C4-2B (cell line): ENCODE measurements at regions not wholly inside any gene's neighbourhood (a gene's known extent, or its start where the extent isn't known, plus 50 kb on each side); places are given as distances from the start of the nearest gene placed in this dataset.

Experiments used
- H3K27ac ChIP-seq: fragments of 450-650 bp; 2 replicates; pipeline ENCODE4 v1.5.1; 2017
- ZFX ChIP-seq: fragments of 450-650 bp; IDR thresholded peaks from 2 replicates; pipeline ENCODE4 v1.6.1; 2017
- TF ChIP-seq, protein P1 (sequence below): fragments of 450-650 bp; conservative IDR thresholded peaks from 2 replicates; pipeline ENCODE4 v1.5.1; 2017; ENCODE audit warnings: mild to moderate bottlenecking

- H3K27ac ChIP-seq = no peak overlapping the region
- TF ChIP-seq, protein P1, sequence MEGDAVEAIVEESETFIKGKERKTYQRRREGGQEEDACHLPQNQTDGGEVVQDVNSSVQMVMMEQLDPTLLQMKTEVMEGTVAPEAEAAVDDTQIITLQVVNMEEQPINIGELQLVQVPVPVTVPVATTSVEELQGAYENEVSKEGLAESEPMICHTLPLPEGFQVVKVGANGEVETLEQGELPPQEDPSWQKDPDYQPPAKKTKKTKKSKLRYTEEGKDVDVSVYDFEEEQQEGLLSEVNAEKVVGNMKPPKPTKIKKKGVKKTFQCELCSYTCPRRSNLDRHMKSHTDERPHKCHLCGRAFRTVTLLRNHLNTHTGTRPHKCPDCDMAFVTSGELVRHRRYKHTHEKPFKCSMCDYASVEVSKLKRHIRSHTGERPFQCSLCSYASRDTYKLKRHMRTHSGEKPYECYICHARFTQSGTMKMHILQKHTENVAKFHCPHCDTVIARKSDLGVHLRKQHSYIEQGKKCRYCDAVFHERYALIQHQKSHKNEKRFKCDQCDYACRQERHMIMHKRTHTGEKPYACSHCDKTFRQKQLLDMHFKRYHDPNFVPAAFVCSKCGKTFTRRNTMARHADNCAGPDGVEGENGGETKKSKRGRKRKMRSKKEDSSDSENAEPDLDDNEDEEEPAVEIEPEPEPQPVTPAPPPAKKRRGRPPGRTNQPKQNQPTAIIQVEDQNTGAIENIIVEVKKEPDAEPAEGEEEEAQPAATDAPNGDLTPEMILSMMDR = no peak
- no peak for TF ChIP-seq ZFX
Observed at GRCh38 chr10:117936566-117936965, 110.2 kb downstream of the RAB11FIP2 start.

GRCh38 chr10:117936976-117937375, 109.8 kb downstream of the RAB11FIP2 start:
- no peak for TF ChIP-seq ZFX
- TF ChIP-seq, protein P1 = no peak
- no peak overlapping the region for H3K27ac ChIP-seq

DNA sequence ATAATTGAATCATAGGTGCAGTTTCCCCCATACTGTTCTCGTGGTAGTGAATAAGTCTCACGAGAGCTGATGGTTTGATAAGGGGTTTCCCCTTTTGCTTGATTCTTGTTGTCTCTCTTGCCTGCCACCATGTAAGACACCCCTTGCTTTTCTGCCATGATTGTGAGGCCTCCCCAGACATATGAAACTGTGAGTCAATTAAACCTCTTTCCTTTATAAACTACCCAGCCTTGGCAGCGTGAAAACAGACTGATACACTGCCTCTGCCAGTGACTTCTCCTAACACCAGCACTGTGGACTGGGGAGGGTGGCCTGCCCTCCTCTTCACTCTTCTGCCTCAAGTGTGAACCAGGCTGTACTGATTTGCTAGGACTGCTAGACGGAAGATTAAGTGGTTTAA, 108.6 kb downstream of the RAB11FIP2 start:
- TF ChIP-seq, protein P1 = no peak
- no peak for TF ChIP-seq ZFX
- H3K27ac ChIP-seq = no peak overlapping the region

DNA sequence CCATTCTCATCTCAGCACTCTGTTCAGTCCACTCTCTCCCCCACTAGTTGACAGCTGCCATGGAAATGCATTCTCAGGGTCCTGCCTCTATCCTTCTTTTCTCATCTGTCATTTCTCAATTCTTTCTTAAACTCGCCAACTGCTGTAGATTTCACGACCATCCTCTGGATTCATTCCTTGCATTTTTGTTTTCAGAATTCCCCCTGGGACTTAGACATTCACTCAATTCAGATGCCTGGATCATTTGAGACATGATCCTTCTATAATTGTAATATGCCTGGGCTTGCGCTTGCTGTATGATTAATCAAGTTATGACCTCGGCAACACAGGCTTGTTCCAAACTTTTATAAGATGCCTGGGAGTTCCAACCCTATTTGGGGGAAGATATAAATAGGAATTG, 104.5 kb downstream of the RAB11FIP2 start:
- TF ChIP-seq ZFX = no peak
- TF ChIP-seq, protein P1 = no peak
- no peak overlapping the region for H3K27ac ChIP-seq

DNA sequence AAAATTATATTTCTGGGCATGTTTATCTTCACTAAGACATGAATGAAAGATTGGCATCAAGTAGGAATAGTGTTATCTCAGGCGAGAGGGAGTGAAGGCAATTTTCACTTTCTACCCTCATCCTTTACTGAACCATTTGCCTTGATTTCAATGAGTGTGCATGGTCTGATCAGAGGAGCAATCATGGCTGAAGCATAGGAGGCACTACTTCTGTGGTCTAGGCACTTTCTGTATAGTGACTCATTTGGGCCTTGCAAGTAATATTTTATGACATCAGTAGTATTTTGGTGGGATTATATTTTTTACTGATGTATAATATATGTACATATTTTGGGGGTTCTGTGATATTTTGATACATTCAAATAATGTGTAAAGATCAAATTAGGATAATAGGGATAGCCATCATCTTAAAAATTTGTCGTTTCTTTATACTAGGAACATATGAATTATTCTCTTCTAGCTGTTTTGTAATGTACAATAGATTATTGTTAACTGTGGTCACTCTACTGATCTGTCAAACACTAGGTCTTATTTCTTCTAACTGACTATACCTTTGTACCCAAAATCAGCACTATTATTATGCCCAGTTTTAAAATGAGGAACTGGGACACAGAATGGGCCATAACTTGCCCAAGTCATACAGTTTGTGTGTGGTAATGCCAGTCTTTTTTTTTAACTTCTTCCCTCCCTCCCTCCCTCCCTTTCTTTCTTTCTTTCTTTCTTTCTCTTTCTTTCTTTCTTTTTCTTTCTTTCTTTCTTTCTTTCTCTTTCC, 101.9 kb downstream of the RAB11FIP2 start:
- no peak for TF ChIP-seq ZFX
- TF ChIP-seq, protein P1 = no peak
- H3K27ac ChIP-seq = no peak overlapping the region

GRCh38 chr10:117945651-117946050, 101.1 kb downstream of the RAB11FIP2 start:
- TF ChIP-seq, protein P1 = no peak
- no peak for TF ChIP-seq ZFX
- H3K27ac ChIP-seq = no peak overlapping the region

DNA sequence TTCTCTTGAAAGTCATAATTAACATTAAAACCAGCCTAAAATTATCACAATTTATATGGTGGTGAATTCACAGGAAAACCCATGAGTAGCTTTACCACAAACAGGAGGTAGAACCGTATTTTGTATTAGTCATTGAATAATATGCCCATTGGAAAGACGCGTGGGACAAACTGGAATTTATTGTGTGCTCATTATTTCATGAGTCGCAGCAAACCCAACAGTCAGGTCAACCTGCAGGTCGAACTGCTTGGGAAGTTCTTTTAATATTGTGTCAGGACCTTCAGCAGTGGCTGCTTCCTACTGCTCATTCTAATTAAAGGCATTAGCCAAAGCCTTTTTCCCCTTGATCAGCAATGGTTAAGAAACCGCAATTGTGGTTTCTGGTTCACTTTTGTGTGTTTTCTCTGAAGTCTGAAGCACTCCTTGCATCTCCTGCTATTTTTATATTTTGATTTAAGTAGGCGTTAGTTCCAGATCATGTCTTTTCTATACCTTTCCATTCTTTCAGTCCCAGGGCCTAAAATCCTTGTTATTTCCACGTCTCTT, 100.1 kb downstream of the RAB11FIP2 start:
- no peak for TF ChIP-seq ZFX
- TF ChIP-seq, protein P1 = no peak
- H3K27ac ChIP-seq = no peak overlapping the region
